WTC11 (cell line): ENCODE measurements at regions not wholly inside any gene's neighbourhood (a gene's known extent, or its start where the extent isn't known, plus 50 kb on each side); places are given as distances from the start of the nearest gene placed in this dataset.

ENCODE experiments used
- ATAC-seq: fragments of 200-7000 bp; cut with Tn5 transposase; 2 replicates; pipeline ENCODE4 v1.10.0; 2021; ENCODE audit warnings: mild to moderate bottlenecking, moderate library complexity
- CTCF ChIA-PET: fragments of 300-600 bp; sonication (Branson Sonifier 250); formaldehyde crosslinking; loops from one replicate; lab custom pipeline; 2021; ENCODE audit warnings: antibody characterized with exemption; lab: Charles Lee
- POLR2A ChIA-PET: fragments of 350-600 bp; sonication (Branson Sonifier 250); formaldehyde crosslinking; loops from one replicate; lab custom pipeline; 2021; ENCODE audit warnings: antibody characterized with exemption; lab: Charles Lee
- DNase-seq: peaks from one replicate; pipeline ENCODE4 v3.0.0; 2021; ENCODE audit warnings: low spot score
- H3K27ac Mint-ChIP-seq: 2 replicates; pipeline ENCODE4 v1.8.0; 2021; ENCODE audit warnings: mixed read lengths
- H3K27me3 Mint-ChIP-seq: 2 replicates; pipeline ENCODE4 v1.8.0; 2021; ENCODE audit warnings: low read depth, mild to moderate bottlenecking, moderate library complexity, mixed read lengths
- H3K36me3 Mint-ChIP-seq: 2 replicates; pipeline ENCODE4 v1.8.0; 2021; ENCODE audit warnings: mixed read lengths
- H3K4me1 Mint-ChIP-seq: 2 replicates; pipeline ENCODE4 v1.8.0; 2022; ENCODE audit warnings: mixed read lengths
- H3K4me3 Mint-ChIP-seq: 2 replicates; pipeline ENCODE4 v1.8.0; 2021; ENCODE audit warnings: mild to moderate bottlenecking, moderate library complexity, mixed read lengths
- H3K9me3 Mint-ChIP-seq: 2 replicates; pipeline ENCODE4 v1.8.0; 2021; ENCODE audit warnings: mixed read lengths
- AFF4 ChIP-seq: sonication (generic); formaldehyde crosslinking; IDR thresholded peaks from 2 replicates; pipeline ENCODE4 v1.8.1; 2023; ENCODE audit warnings: mild to moderate bottlenecking, missing genetic modification reagents, borderline replicate concordance
- E2F5 ChIP-seq: sonication (generic); formaldehyde crosslinking; IDR thresholded peaks from 2 replicates; pipeline ENCODE4 v1.8.1; 2022; ENCODE audit warnings: mild to moderate bottlenecking, moderate library complexity, missing genetic modification reagents
- ELF4 ChIP-seq: sonication (generic); formaldehyde crosslinking; IDR thresholded peaks from 2 replicates; pipeline ENCODE4 v1.8.1; 2022; ENCODE audit warnings: low read depth, mild to moderate bottlenecking, moderate library complexity, missing genetic modification reagents
- EMX1 ChIP-seq: fragments of 250-450 bp; sonication (Bioruptor Pico); IDR thresholded peaks from 2 replicates; pipeline ENCODE4 v1.8.0; 2021; ENCODE audit warnings: mild to moderate bottlenecking
- FOXK1 ChIP-seq: sonication (generic); formaldehyde crosslinking; IDR thresholded peaks from 2 replicates; pipeline ENCODE4 v1.8.0; 2022; ENCODE audit warnings: mild to moderate bottlenecking, moderate library complexity, missing genetic modification reagents
- FOXP1 ChIP-seq: sonication (generic); formaldehyde crosslinking; IDR thresholded peaks from 2 replicates; pipeline ENCODE4 v1.8.0; 2022; ENCODE audit warnings: missing genetic modification reagents, mild to moderate bottlenecking, moderate library complexity, borderline replicate concordance
- HMGA2 ChIP-seq: fragments of 250-450 bp; sonication (Bioruptor Pico); IDR thresholded peaks from 2 replicates; pipeline ENCODE4 v1.4.0; 2021; ENCODE audit warnings: mild to moderate bottlenecking, moderate library complexity
- KAT7 ChIP-seq: sonication (generic); formaldehyde crosslinking; IDR thresholded peaks from 2 replicates; pipeline ENCODE4 v1.8.1; 2023; ENCODE audit warnings: missing genetic modification reagents, mild to moderate bottlenecking, borderline replicate concordance
- NFE2L1 ChIP-seq: sonication (generic); formaldehyde crosslinking; IDR thresholded peaks from 2 replicates; pipeline ENCODE4 v1.8.1; 2023; ENCODE audit warnings: missing genetic modification reagents
- NFYB ChIP-seq: sonication (generic); formaldehyde crosslinking; conservative IDR thresholded peaks from 2 replicates; pipeline ENCODE4 v1.8.0; 2022; ENCODE audit warnings: low read depth, missing genetic modification reagents
- OVOL2 ChIP-seq: fragments of 250-450 bp; sonication (Bioruptor Pico); IDR thresholded peaks from 2 replicates; pipeline ENCODE4 v1.9.0; 2021; ENCODE audit warnings: mild to moderate bottlenecking, borderline replicate concordance
- PRDM15 ChIP-seq: sonication (generic); formaldehyde crosslinking; IDR thresholded peaks from 2 replicates; pipeline ENCODE4 v1.8.0; 2022; ENCODE audit warnings: missing genetic modification reagents
- SMAD4 ChIP-seq: sonication (generic); formaldehyde crosslinking; IDR thresholded peaks from 2 replicates; pipeline ENCODE4 v1.8.0; 2022; ENCODE audit warnings: mild to moderate bottlenecking, missing genetic modification reagents
- ZNF281 ChIP-seq: sonication (generic); formaldehyde crosslinking; IDR thresholded peaks from 2 replicates; pipeline ENCODE4 v1.8.0; 2023; ENCODE audit warnings: mild to moderate bottlenecking, missing genetic modification reagents
- ZNF317 ChIP-seq: sonication (generic); formaldehyde crosslinking; IDR thresholded peaks from 2 replicates; pipeline ENCODE4 v1.8.1; 2023; ENCODE audit warnings: low read depth, mild to moderate bottlenecking, moderate library complexity, missing genetic modification reagents, borderline replicate concordance
- ZNF425 ChIP-seq: fragments of 250-450 bp; sonication (Bioruptor Pico); conservative IDR thresholded peaks from 2 replicates; pipeline ENCODE4 v1.9.0; 2021; ENCODE audit warnings: mild to moderate bottlenecking
- ZNF532 ChIP-seq: fragments of 250-450 bp; sonication (Bioruptor Pico); IDR thresholded peaks from 2 replicates; pipeline ENCODE4 v1.9.0; 2021; ENCODE audit warnings: mild to moderate bottlenecking, borderline replicate concordance

GRCh38 chr22:49483946-49484345 lies 343.7 kb downstream of the BRD1 start (continued):
- no peak for TF ChIP-seq ZNF425 (CRISPR knock-in tag)

- CTCF ChIA-PET = no interaction called here
- peaks cover 65% of the 10 kb centered on the region for H3K4me1 Mint-ChIP-seq
- no peak overlapping the region for H3K27ac Mint-ChIP-seq
These were observed 344.3 kb downstream of the BRD1 start for GRCh38 chr22:49483281-49483870.

More at GRCh38 chr22:49483281-49483870, 344.3 kb downstream of the BRD1 start:
- no peak overlapping the region for H3K4me3 Mint-ChIP-seq
- ATAC-seq (no peak), DNase-seq (no peak)
- POLR2A ChIA-PET = no interaction called here
- TF ChIP-seq EMX1 (CRISPR knock-in tag) = no peak
- no peak for TF ChIP-seq ZNF532 (CRISPR knock-in tag)
- no peak for TF ChIP-seq ELF4 (CRISPR knock-in tag)
- TF ChIP-seq HMGA2 = no peak
- TF ChIP-seq PRDM15 (CRISPR knock-in tag) = no peak
- TF ChIP-seq FOXK1 (CRISPR knock-in tag) = no peak
- TF ChIP-seq FOXP1 (CRISPR knock-in tag) = no peak
- no peak for TF ChIP-seq NFYB (CRISPR knock-in tag)
- TF ChIP-seq SMAD4 = no peak
- TF ChIP-seq KAT7 (CRISPR knock-in tag) = no peak
- no peak for TF ChIP-seq E2F5 (CRISPR knock-in tag)
- TF ChIP-seq ZNF281 (CRISPR knock-in tag) = no peak
- TF ChIP-seq OVOL2 (CRISPR knock-in tag) = no peak
- TF ChIP-seq ZNF317 (CRISPR knock-in tag) = no peak
- no peak for TF ChIP-seq NFE2L1 (CRISPR knock-in tag)
- TF ChIP-seq AFF4 (CRISPR knock-in tag) = no peak
- H3K9me3 Mint-ChIP-seq = peaks cover 4% of the 10 kb centered on the region
- no peaks in the 10 kb centered on the region for H3K36me3 Mint-ChIP-seq
- no peaks in the 10 kb centered on the region; the same call in 1 of the 2 replicates for H3K27me3 Mint-ChIP-seq
